ENCODE measurements at regions not wholly inside any gene's neighbourhood (a gene's known extent, or its start where the extent isn't known, plus 50 kb on each side); places are given as distances from the start of the nearest gene placed in this dataset.

DNA sequence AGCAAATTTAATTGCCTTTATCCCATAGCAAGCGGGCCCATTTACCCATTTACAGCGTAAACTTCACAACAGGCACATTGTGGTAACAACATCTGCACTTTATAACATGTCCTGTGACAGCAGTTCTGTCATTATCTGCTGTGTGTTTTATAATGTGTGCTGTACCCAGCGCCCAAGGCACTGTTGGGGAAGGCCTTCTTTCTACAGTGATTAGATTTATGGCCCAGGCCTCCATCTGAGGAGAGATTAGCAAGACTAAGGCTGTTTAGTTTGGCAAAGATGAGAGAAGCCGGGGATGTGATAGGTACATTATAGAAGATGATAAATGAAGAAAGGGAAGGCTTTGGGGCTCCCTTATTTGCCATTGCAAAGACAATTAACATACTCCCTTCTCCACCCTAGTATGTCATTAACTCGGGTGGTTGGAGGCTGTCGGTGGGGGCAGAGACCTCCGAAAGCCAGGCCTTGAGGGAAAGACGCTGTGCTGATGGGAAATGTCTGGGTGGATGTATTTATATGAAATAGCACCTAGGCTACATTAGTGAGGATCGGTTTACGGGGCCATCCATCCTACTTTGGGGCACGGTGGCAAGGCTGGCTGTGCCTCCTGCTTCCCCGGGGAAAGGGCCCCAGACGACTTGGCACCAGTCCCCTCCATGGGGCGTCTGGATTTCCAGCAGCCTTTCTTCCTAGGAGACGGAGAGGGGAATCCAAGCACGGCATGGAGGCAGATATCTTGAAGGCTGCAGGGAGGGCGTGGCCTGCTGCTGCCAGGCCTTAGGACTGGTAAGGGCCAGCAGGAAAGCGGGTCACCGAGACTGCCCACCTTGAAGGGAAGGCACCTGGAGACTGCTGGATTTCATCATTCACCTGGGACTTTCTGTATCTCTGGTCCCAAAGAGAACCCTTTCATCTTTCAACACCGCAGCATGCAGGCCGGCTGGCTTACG is 64.3 kb upstream of the PTCH1 start:
- H3K36me3 ChIP-seq (ENCODE audit: control insufficient read depth in 4 of 4, insufficient read depth in 4 of 4, low read length in 4 of 4) = no peaks in the 10 kb centered on the region
- H3K4me1 ChIP-seq (ENCODE audit: control insufficient read depth in 5 of 5, insufficient read depth in 5 of 5, low read length in 5 of 5) = peaks cover 0 to 25% (median 0%) of the 10 kb centered on the region in 5 donors
- DNase-seq (peak in 1 of 3 donors; percentile 18), ATAC-seq (ENCODE audit: insufficient read depth, low FRiP score) (no peak)
- no peak overlapping the region for H3K9ac ChIP-seq (ENCODE audit: insufficient read depth in 1 of 2, low read length in 2 of 2)
- peaks cover 0 to 5% (median under 1%) of the 10 kb centered on the region in 4 donors for H3K9me3 ChIP-seq (ENCODE audit: control insufficient read depth in 4 of 4, insufficient read depth in 3 of 4, low read length in 3 of 4)
- no peaks in the 10 kb centered on the region for H3K27me3 ChIP-seq (ENCODE audit: control insufficient read depth in 3 of 3, insufficient read depth in 3 of 3, low read length in 2 of 3)
- TF ChIP-seq, protein P1, sequence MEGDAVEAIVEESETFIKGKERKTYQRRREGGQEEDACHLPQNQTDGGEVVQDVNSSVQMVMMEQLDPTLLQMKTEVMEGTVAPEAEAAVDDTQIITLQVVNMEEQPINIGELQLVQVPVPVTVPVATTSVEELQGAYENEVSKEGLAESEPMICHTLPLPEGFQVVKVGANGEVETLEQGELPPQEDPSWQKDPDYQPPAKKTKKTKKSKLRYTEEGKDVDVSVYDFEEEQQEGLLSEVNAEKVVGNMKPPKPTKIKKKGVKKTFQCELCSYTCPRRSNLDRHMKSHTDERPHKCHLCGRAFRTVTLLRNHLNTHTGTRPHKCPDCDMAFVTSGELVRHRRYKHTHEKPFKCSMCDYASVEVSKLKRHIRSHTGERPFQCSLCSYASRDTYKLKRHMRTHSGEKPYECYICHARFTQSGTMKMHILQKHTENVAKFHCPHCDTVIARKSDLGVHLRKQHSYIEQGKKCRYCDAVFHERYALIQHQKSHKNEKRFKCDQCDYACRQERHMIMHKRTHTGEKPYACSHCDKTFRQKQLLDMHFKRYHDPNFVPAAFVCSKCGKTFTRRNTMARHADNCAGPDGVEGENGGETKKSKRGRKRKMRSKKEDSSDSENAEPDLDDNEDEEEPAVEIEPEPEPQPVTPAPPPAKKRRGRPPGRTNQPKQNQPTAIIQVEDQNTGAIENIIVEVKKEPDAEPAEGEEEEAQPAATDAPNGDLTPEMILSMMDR (IDR thresholded peaks at IDR 0.05; ENCODE audit: control extremely low read depth, extremely low read depth) = no peak
- 87% methylated on average over 22 of the region's 22 CpGs for WGBS, 2 donors
- no peak overlapping the region for H3K27ac ChIP-seq (ENCODE audit: low read depth in 1 of 2, low read length in 1 of 2)
- no peak overlapping the region for H3K4me3 ChIP-seq

DNA sequence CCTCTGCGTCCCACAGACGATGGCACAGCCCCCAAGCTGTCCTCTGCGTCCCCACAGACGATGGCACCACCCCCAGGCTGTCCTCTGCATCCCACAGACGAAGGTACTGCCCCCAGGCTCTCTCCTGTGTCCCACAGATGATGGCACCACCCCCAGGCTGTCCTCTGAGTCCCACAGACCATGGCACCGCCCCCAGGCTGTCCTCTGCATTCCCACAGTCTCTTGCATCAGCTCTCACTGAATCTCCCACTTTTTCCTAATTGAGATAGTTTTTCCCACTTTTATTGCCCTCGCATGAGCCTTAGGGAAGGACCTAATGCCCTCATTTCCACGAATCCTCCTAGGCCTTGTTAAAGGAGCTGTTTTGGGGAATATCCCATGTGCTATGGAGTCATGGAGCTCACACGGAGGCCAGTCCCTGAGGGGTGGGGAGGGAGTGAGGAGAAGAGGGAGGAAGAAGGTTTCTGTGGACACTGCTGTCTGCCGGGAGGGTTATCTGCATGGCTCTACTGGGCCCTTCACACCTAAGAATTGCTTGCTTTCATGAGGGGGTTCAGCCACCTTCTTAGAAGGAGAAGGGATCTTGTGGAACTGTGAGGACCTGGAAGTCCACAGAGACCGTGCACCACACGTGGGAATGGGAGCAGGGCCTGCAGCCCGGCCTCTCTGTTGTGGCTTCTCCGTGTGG is 58.2 kb upstream of the PTCH1 start:
- DNase-seq = no peak
- Histone ChIP-seq H3K27me3 (ENCODE audit: control insufficient read depth in 3 of 3, insufficient read depth in 3 of 3, low read length in 2 of 3) (no peaks in the 10 kb centered on the region), H3K27ac (ENCODE audit: low read depth in 1 of 2, low read length in 1 of 2) (no peak overlapping the region), H3K4me1 (ENCODE audit: control insufficient read depth in 5 of 5, insufficient read depth in 5 of 5, low read length in 5 of 5) (peaks cover 0 to 15% (median 4%) of the 10 kb centered on the region in 5 donors), H3K4me3 (no peak overlapping the region), H3K9me3 (ENCODE audit: control insufficient read depth in 4 of 4, insufficient read depth in 3 of 4, low read length in 3 of 4) (peaks cover 0 to 5% (median under 1%) of the 10 kb centered on the region in 4 donors), H3K9ac (ENCODE audit: insufficient read depth in 1 of 2, low read length in 2 of 2) (no peak overlapping the region), H3K36me3 (ENCODE audit: control insufficient read depth in 4 of 4, insufficient read depth in 4 of 4, low read length in 4 of 4) (no peaks in the 10 kb centered on the region)
- 77 to 80% methylated on average over 13 to 14 of the region's 14 CpGs for WGBS, 2 donors
- TF ChIP-seq, protein P1 (IDR thresholded peaks at IDR 0.05; ENCODE audit: control extremely low read depth, extremely low read depth) = no peak
- ATAC-seq (ENCODE audit: insufficient read depth, low FRiP score) = no peak

DNA sequence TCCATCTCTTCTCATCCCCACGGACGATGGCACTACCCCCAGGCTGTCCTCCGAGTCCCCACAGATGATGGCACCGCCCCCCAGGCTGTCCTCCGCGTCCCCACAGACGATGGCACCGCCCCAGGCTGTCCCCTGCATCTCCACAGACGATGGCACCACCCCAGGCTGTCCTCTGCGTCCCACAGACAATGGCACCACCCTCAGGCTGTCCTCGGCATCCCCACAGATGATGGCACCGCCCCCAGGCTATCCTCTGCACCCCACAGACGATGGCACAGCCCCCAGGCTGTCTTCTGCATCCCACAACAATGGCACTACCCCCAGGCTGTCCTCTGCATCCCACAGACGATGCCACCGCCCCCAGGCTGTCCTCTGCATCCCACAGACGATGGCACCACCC is 57.4 kb upstream of the PTCH1 start:
- H3K27ac ChIP-seq (ENCODE audit: low read depth in 1 of 2, low read length in 1 of 2) = no peak overlapping the region
- WGBS, 2 donors = 71 to 72% methylated on average over 16 of the region's 16 CpGs
- no peaks in the 10 kb centered on the region for H3K36me3 ChIP-seq (ENCODE audit: control insufficient read depth in 4 of 4, insufficient read depth in 4 of 4, low read length in 4 of 4)
- H3K4me3 ChIP-seq = no peak overlapping the region
- no peak overlapping the region for H3K9ac ChIP-seq (ENCODE audit: insufficient read depth in 1 of 2, low read length in 2 of 2)
- TF ChIP-seq, protein P1 (IDR thresholded peaks at IDR 0.05; ENCODE audit: control extremely low read depth, extremely low read depth) = no peak
- H3K4me1 ChIP-seq (ENCODE audit: control insufficient read depth in 5 of 5, insufficient read depth in 5 of 5, low read length in 5 of 5) = peaks cover 0 to 18% (median 3%) of the 10 kb centered on the region in 5 donors
- ATAC-seq (ENCODE audit: insufficient read depth, low FRiP score) (no peak), DNase-seq (no peak)
- H3K9me3 ChIP-seq (ENCODE audit: control insufficient read depth in 4 of 4, insufficient read depth in 3 of 4, low read length in 3 of 4) = peaks cover 0 to 2% (median under 1%) of the 10 kb centered on the region in 4 donors
- H3K27me3 ChIP-seq (ENCODE audit: control insufficient read depth in 3 of 3, insufficient read depth in 3 of 3, low read length in 2 of 3) = no peaks in the 10 kb centered on the region
